SU-DHL-6 (cell line): ENCODE measurements at regions not wholly inside any gene's neighbourhood (a gene's known extent, or its start where the extent isn't known, plus 50 kb on each side); places are given as distances from the start of the nearest gene placed in this dataset.

ENCODE experiments used
- CTCF ChIP-seq: fragments of 200-600 bp; sonication (generic); IDR thresholded peaks from one replicate; pipeline ENCODE4 v1.5.1; 2017; ENCODE audit warnings: antibody characterized with exemption, mild to moderate bottlenecking, low read length, moderate library complexity; ENCODE audit not compliant: insufficient read depth, poor library complexity, severe bottlenecking
- EZH2phosphoT487 ChIP-seq: fragments of 200-600 bp; sonication (generic), shearing (Covaris generic); conservative IDR thresholded peaks from 2 replicates; pipeline ENCODE4 v1.6.1; 2018; ENCODE audit warnings: mild to moderate bottlenecking, antibody characterized with exemption, low read length, moderate library complexity, mixed read lengths

DNA sequence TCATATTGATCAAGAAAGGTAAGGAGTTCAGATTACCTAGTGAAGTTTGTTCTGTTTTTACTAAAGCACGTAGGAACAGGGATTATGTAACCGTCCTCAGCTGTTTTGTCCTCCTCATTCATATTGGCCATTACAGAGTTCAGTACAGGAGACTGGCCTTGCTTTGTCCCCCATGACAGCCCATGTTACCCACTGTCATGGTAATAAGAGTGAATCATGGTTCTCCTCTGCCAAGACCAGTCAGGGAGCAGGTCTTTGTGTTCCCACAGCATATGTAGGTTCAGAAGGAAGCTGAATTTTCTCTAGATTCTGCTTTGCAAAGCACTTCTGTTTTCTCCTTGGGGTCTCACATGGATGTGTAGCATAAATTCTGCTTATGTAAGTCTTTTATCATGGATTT lies 106.2 kb upstream of the GPR141 start:
- TF ChIP-seq CTCF (no peak), EZH2phosphoT487 (no peak)
